Activated T-helper 17 cell treated with anti-CD3 and anti-CD28 coated beads, Interleukin-2, amount 50 U/mL, for 72 hours (primary cell): ENCODE measurements at regions not wholly inside any gene's neighbourhood (a gene's known extent, or its start where the extent isn't known, plus 50 kb on each side); places are given as distances from the start of the nearest gene placed in this dataset.
"Not testable (repeated sequence)": the region's sequence is repeated elsewhere in the genome, so short reads cannot be mapped to it uniquely, and the experiment has no call there.

ENCODE experiments used
- ATAC-seq: fragments of 150-1000 bp; cut with Tn5 transposase; replicated peaks from 2 replicates; pipeline ENCODE4 v1.10.0; 2021; ENCODE audit warnings: mild to moderate bottlenecking, moderate library complexity
- H3K27ac Mint-ChIP-seq: one replicate; pipeline ENCODE4 v1.8.0; 2022; ENCODE audit warnings: mixed read lengths
- H3K27me3 Mint-ChIP-seq: one replicate; pipeline ENCODE4 v1.8.0; 2022; ENCODE audit warnings: mixed read lengths
- H3K36me3 Mint-ChIP-seq: one replicate; pipeline ENCODE4 v1.8.0; 2022; ENCODE audit warnings: low read depth, mild to moderate bottlenecking, mixed read lengths
- H3K4me1 Mint-ChIP-seq: one replicate; pipeline ENCODE4 v1.8.0; 2022; ENCODE audit warnings: mixed read lengths
- H3K4me3 Mint-ChIP-seq: one replicate; pipeline ENCODE4 v1.8.0; 2022; ENCODE audit warnings: mild to moderate bottlenecking, mixed read lengths
- H3K9me3 Mint-ChIP-seq: one replicate; pipeline ENCODE4 v1.8.0; 2022; ENCODE audit warnings: mixed read lengths

GRCh38 chr21:13896596-13897247 is 287.1 kb downstream of the POTED start:
- not testable (repeated sequence) for H3K4me3 Mint-ChIP-seq, H3K27me3 Mint-ChIP-seq, H3K36me3 Mint-ChIP-seq, H3K27ac Mint-ChIP-seq, H3K9me3 Mint-ChIP-seq, ATAC-seq, H3K4me1 Mint-ChIP-seq

- not testable (repeated sequence) for H3K27me3 Mint-ChIP-seq, H3K4me1 Mint-ChIP-seq, ATAC-seq, H3K36me3 Mint-ChIP-seq, H3K9me3 Mint-ChIP-seq, H3K4me3 Mint-ChIP-seq, H3K27ac Mint-ChIP-seq
Observed at GRCh38 chr21:13893617-13894016, 284.0 kb downstream of the POTED start.

- H3K4me1 Mint-ChIP-seq, result not testable (repeated sequence)
Observed at GRCh38 chr21:13893025-13893424, 283.4 kb downstream of the POTED start.

GRCh38 chr21:13892146-13892751 is 282.7 kb downstream of the POTED start:
- H3K27ac Mint-ChIP-seq, ATAC-seq, H3K4me3 Mint-ChIP-seq, H3K4me1 Mint-ChIP-seq, H3K27me3 Mint-ChIP-seq, H3K9me3 Mint-ChIP-seq, H3K36me3 Mint-ChIP-seq: not testable (repeated sequence)

More at GRCh38 chr21:13893025-13893424, 283.4 kb downstream of the POTED start:
- ATAC-seq, H3K27ac Mint-ChIP-seq, H3K27me3 Mint-ChIP-seq, H3K9me3 Mint-ChIP-seq, H3K36me3 Mint-ChIP-seq, H3K4me3 Mint-ChIP-seq: not testable (repeated sequence)

GRCh38 chr21:13889176-13889575 is 279.6 kb downstream of the POTED start:
- H3K36me3 Mint-ChIP-seq, H3K4me3 Mint-ChIP-seq, H3K9me3 Mint-ChIP-seq, H3K27me3 Mint-ChIP-seq, H3K4me1 Mint-ChIP-seq, H3K27ac Mint-ChIP-seq, ATAC-seq: not testable (repeated sequence)

- ATAC-seq, H3K4me1 Mint-ChIP-seq, H3K27me3 Mint-ChIP-seq, H3K27ac Mint-ChIP-seq, H3K36me3 Mint-ChIP-seq, H3K9me3 Mint-ChIP-seq, H3K4me3 Mint-ChIP-seq: not testable (repeated sequence)
Observed at GRCh38 chr21:13883641-13884395, 274.2 kb downstream of the POTED start.

GRCh38 chr21:13877503-13877902 is 267.9 kb downstream of the POTED start:
- not testable (repeated sequence) for ATAC-seq, H3K4me1 Mint-ChIP-seq, H3K27me3 Mint-ChIP-seq

GRCh38 chr21:13876999-13877398 is 267.4 kb downstream of the POTED start:
- ATAC-seq, H3K27ac Mint-ChIP-seq, H3K27me3 Mint-ChIP-seq, H3K36me3 Mint-ChIP-seq, H3K4me3 Mint-ChIP-seq, H3K9me3 Mint-ChIP-seq, H3K4me1 Mint-ChIP-seq: not testable (repeated sequence)

More at GRCh38 chr21:13877503-13877902, 267.9 kb downstream of the POTED start:
- not testable (repeated sequence) for H3K9me3 Mint-ChIP-seq, H3K4me3 Mint-ChIP-seq, H3K36me3 Mint-ChIP-seq, H3K27ac Mint-ChIP-seq

- not testable (repeated sequence) for ATAC-seq, H3K27ac Mint-ChIP-seq, H3K4me1 Mint-ChIP-seq, H3K36me3 Mint-ChIP-seq, H3K9me3 Mint-ChIP-seq, H3K4me3 Mint-ChIP-seq, H3K27me3 Mint-ChIP-seq
Observed at GRCh38 chr21:13874001-13874400, 264.4 kb downstream of the POTED start.

GRCh38 chr21:13854638-13855037 is 245.1 kb downstream of the POTED start:
- Mint-ChIP-seq H3K4me1 (no peaks in the 10 kb centered on the region), H3K27me3 (no peaks in the 10 kb centered on the region), H3K9me3 (no peaks in the 10 kb centered on the region), H3K36me3 (no peaks in the 10 kb centered on the region), H3K27ac (no peak overlapping the region), H3K4me3 (no peak overlapping the region)
- ATAC-seq, result no peak

- H3K27ac Mint-ChIP-seq, H3K36me3 Mint-ChIP-seq, ATAC-seq, H3K27me3 Mint-ChIP-seq, H3K4me3 Mint-ChIP-seq, H3K9me3 Mint-ChIP-seq, H3K4me1 Mint-ChIP-seq: not testable (repeated sequence)
Observed at GRCh38 chr21:13850808-13851207, 241.2 kb downstream of the POTED start.

- H3K27ac Mint-ChIP-seq, H3K9me3 Mint-ChIP-seq, ATAC-seq, H3K4me1 Mint-ChIP-seq, H3K27me3 Mint-ChIP-seq, H3K4me3 Mint-ChIP-seq, H3K36me3 Mint-ChIP-seq: not testable (repeated sequence)
Observed at GRCh38 chr21:13849489-13849888, 239.9 kb downstream of the POTED start.

- H3K27ac Mint-ChIP-seq, H3K4me3 Mint-ChIP-seq, H3K36me3 Mint-ChIP-seq, H3K4me1 Mint-ChIP-seq, H3K27me3 Mint-ChIP-seq, ATAC-seq, H3K9me3 Mint-ChIP-seq: not testable (repeated sequence)
Observed at GRCh38 chr21:13846718-13847117, 237.1 kb downstream of the POTED start.

- H3K4me3 Mint-ChIP-seq, H3K4me1 Mint-ChIP-seq, H3K36me3 Mint-ChIP-seq, H3K27ac Mint-ChIP-seq, H3K9me3 Mint-ChIP-seq, H3K27me3 Mint-ChIP-seq, ATAC-seq: not testable (repeated sequence)
Observed at GRCh38 chr21:13844574-13844973, 235.0 kb downstream of the POTED start.

GRCh38 chr21:13843081-13843480 is 233.5 kb downstream of the POTED start:
- not testable (repeated sequence) for H3K9me3 Mint-ChIP-seq, H3K36me3 Mint-ChIP-seq, H3K27ac Mint-ChIP-seq, H3K4me1 Mint-ChIP-seq, ATAC-seq, H3K4me3 Mint-ChIP-seq, H3K27me3 Mint-ChIP-seq
